ENCODE measurements at regions not wholly inside any gene's neighbourhood (a gene's known extent, or its start where the extent isn't known, plus 50 kb on each side); places are given as distances from the start of the nearest gene placed in this dataset.

GRCh38 chr12:32993404-32993803 lies 96.8 kb upstream of the PKP2 start:
- intact Hi-C loops (cut with DNase I): no loop called here
- H3K36me3 ChIP-seq: no peaks in the 10 kb centered on the region
- H3K27ac ChIP-seq (replicated peaks in 1 of 4): no peak overlapping the region
- DNase-seq (ENCODE audit: extremely low spot score): no peak
- no peaks in the 10 kb centered on the region for H3K27me3 ChIP-seq
- no peak overlapping the region for H3K4me3 ChIP-seq
- TF ChIP-seq EP300 (IDR thresholded peaks at IDR 0.05) (no peak), CTCF (IDR thresholded peaks at IDR 0.05) (no peak), POLR2A (IDR thresholded peaks at IDR 0.05; ENCODE audit: low read depth) (no peak), POLR2AphosphoS5 (IDR thresholded peaks at IDR 0.05) (no peak)
- WGBS: 29% methylated on average over 4 of the region's 4 CpGs
- H3K9me3 ChIP-seq: no peaks in the 10 kb centered on the region
- no peaks in the 10 kb centered on the region for H3K4me1 ChIP-seq

GRCh38 chr12:32989705-32990104 lies 93.1 kb upstream of the PKP2 start:
- Histone ChIP-seq H3K27me3 (no peaks in the 10 kb centered on the region), H3K36me3 (no peaks in the 10 kb centered on the region), H3K4me1 (no peaks in the 10 kb centered on the region), H3K4me3 (no peak overlapping the region), H3K27ac (replicated peaks in 1 of 4) (no peak overlapping the region), H3K9me3 (no peaks in the 10 kb centered on the region)
- TF ChIP-seq CTCF (IDR thresholded peaks at IDR 0.05) (no peak), POLR2AphosphoS5 (IDR thresholded peaks at IDR 0.05) (no peak), EP300 (IDR thresholded peaks at IDR 0.05) (no peak), POLR2A (IDR thresholded peaks at IDR 0.05; ENCODE audit: low read depth) (no peak)
- intact Hi-C loops (cut with DNase I): no loop called here
- no peak for DNase-seq (ENCODE audit: extremely low spot score)

- no peaks in the 10 kb centered on the region for H3K9me3 ChIP-seq
- DNase-seq (ENCODE audit: extremely low spot score): no peak
- H3K27ac ChIP-seq (replicated peaks in 1 of 4): no peak overlapping the region
- H3K4me1 ChIP-seq: no peaks in the 10 kb centered on the region
- H3K27me3 ChIP-seq: no peaks in the 10 kb centered on the region
- no peak for TF ChIP-seq CTCF (IDR thresholded peaks at IDR 0.05)
- no peak overlapping the region for H3K4me3 ChIP-seq
- H3K36me3 ChIP-seq: no peaks in the 10 kb centered on the region
- intact Hi-C loops (cut with DNase I): no loop called here
- 49% methylated on average over 4 of the region's 4 CpGs for WGBS
Measured at GRCh38 chr12:32988982-32989381, 92.4 kb upstream of the PKP2 start.

GRCh38 chr12:32987512-32987911 lies 90.9 kb upstream of the PKP2 start:
- no peaks in the 10 kb centered on the region for H3K27me3 ChIP-seq
- no peak overlapping the region for H3K4me3 ChIP-seq
- TF ChIP-seq EP300 (IDR thresholded peaks at IDR 0.05): no peak
- no peak for TF ChIP-seq POLR2A (IDR thresholded peaks at IDR 0.05; ENCODE audit: low read depth)
- no peak for TF ChIP-seq POLR2AphosphoS5 (IDR thresholded peaks at IDR 0.05)
- no peak for TF ChIP-seq CTCF (IDR thresholded peaks at IDR 0.05)
- H3K27ac ChIP-seq (replicated peaks in 1 of 4): no peak overlapping the region
- DNase-seq (ENCODE audit: extremely low spot score): no peak
- H3K36me3 ChIP-seq: no peaks in the 10 kb centered on the region
- H3K9me3 ChIP-seq: no peaks in the 10 kb centered on the region
- intact Hi-C loops (cut with DNase I): no loop called here
- 58% methylated on average over 1 of the region's 1 CpG for WGBS
- H3K4me1 ChIP-seq: no peaks in the 10 kb centered on the region

GRCh38 chr12:32983968-32984367 lies 87.4 kb upstream of the PKP2 start:
- Histone ChIP-seq H3K4me1 (no peaks in the 10 kb centered on the region), H3K36me3 (no peaks in the 10 kb centered on the region), H3K4me3 (no peak overlapping the region), H3K9me3 (no peaks in the 10 kb centered on the region), H3K27me3 (no peaks in the 10 kb centered on the region), H3K27ac (replicated peaks in 1 of 4) (no peak overlapping the region)
- no peak for DNase-seq (ENCODE audit: extremely low spot score)
- 70% methylated on average over 4 of the region's 4 CpGs for WGBS
- TF ChIP-seq EP300 (IDR thresholded peaks at IDR 0.05): no peak
- no peak for TF ChIP-seq CTCF (IDR thresholded peaks at IDR 0.05)
- no peak for TF ChIP-seq POLR2A (IDR thresholded peaks at IDR 0.05; ENCODE audit: low read depth)
- no peak for TF ChIP-seq POLR2AphosphoS5 (IDR thresholded peaks at IDR 0.05)
- intact Hi-C loops (cut with DNase I): no loop called here
